Renal pelvis (tissue), 1 donor: ENCODE measurements at regions not wholly inside any gene's neighbourhood (a gene's known extent, or its start where the extent isn't known, plus 50 kb on each side); places are given as distances from the start of the nearest gene placed in this dataset.

Source experiments
- DNase-seq: peaks from one replicate; pipeline ENCODE4 v3.0.0-alpha.2; 2013

GRCh38 chr1:112317611-112318062, 78.4 kb upstream of the CTTNBP2NL start:
- no peak for DNase-seq

DNA sequence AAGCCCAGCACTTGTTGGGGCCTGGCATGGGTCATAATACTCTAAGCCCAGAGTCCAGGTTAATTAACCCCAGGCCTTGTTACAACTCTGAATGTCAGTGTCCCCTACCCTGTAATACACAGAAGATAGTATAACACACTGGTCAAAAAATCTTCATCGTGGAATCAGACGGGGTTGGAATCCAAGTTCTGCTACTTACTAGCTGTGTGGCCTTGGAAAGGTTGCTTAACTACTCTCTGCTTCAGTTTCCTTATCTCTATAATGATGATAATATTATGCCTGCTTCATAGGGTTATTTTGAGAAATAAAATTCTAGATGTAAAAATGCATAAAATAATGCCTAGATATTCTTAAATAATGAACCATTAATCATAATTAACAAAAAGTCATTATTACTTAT, 77.8 kb upstream of the CTTNBP2NL start:
- DNase-seq, result no peak

GRCh38 chr1:112318698-112319370, 77.2 kb upstream of the CTTNBP2NL start:
- DNase-seq, result no peak

GRCh38 chr1:112319371-112320040, 76.5 kb upstream of the CTTNBP2NL start:
- DNase-seq, result no peak

GRCh38 chr1:112320058-112320457, 76.0 kb upstream of the CTTNBP2NL start:
- DNase-seq, result no peak

- no peak for DNase-seq
Measured at GRCh38 chr1:112322018-112322417, 74.0 kb upstream of the CTTNBP2NL start.

DNA sequence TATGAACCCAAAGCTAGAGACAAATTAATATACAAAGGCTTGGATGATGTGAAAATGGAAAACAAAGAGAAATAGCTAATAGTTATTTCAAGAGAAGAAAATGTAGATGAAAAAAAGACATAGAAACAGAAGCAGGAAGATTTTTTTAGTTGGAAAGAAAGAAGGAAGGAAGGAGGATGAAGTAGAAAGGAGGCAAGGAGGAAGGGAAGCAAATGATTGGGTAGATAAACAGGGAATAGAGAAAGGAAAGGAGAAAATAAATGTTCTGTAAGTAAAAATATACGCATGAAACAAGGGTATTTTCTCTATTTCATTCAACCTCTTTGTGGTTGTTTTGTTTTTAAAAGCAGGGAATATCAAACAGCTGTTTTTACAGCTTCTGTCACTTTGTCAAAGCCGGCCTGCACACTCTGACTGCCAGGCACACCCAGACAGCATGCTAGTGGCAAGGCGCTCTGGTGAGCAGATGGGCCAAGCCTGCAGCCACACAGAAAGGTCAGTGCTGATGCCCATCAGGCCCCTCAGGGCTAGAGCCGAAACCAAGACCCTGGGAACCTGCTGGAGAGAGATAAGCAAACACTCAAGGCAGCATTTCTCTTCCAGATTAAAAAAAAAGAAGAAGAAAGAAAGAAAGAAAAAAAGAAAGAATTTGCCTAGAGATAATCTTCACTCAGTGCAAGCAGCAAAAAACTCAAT, 72.9 kb upstream of the CTTNBP2NL start:
- DNase-seq, result no peak

GRCh38 chr1:112325504-112325903, 70.5 kb upstream of the CTTNBP2NL start:
- no peak for DNase-seq

DNA sequence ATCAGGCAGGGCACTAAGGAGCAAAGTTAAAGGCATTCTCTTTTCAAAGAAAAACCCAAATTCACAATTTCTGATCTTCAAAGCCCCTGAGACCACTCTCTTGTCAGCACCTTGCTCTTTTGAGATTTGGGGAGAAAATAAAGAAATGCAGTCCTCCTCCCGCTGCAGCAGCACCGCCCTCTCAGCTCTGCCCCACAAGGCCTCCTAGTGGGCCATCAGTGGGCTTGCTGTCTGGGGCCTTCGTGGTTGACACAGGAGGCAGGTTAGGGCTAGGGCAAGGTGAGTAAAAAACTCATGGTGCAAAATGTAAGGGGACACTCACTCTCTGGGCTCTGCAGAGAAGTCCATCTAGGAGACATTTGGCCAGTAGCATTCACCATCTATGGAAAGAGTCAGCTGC, 67.4 kb upstream of the CTTNBP2NL start:
- DNase-seq, result no peak

DNA sequence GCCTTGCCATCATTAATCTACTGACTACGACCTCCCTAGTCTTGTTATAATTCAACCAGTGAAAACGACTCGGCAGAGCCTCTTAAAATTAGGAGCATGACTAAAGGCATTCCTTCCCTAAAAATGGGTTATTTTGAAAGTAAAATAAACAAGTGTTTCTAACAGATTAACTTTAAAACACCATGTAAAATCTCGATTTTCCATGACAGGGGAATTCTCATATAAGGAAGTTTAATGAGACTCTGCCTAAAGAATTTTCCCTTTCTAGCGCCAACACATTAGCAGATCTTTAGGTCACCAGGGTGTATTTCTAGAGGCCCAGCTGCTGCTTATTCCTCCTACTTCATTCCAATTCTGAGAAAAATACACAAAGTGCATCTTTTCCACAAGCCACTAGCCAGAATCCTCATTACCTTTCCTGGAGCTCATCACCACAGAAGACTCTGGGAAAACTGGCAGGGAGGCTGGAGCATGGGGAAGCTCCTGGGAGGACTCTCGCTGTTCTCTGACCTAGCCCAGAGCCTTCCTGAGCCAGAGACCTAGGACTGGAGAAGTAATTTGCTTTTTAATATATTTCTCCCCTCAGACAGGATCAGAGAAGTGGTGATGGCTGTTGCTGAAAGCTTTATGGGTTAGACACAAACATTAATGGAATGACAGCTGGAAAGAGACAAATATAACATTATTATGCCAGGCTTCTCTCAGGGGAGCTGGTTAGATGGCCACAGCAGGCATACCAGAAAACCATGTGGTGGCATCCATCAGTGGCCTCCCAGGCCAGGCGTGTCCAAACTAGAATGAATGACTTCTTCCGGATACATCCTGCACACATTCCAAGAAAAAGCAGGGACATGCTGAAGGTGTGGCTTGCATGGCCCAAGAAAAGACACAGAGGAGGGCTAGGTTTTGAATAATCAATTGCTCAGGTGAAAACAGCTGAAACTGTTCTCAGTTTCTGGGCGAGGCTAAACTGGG, 63.6 kb upstream of the CTTNBP2NL start:
- DNase-seq, result no peak

- no peak for DNase-seq
Measured at GRCh38 chr1:112335351-112335750, 60.7 kb upstream of the CTTNBP2NL start.

DNA sequence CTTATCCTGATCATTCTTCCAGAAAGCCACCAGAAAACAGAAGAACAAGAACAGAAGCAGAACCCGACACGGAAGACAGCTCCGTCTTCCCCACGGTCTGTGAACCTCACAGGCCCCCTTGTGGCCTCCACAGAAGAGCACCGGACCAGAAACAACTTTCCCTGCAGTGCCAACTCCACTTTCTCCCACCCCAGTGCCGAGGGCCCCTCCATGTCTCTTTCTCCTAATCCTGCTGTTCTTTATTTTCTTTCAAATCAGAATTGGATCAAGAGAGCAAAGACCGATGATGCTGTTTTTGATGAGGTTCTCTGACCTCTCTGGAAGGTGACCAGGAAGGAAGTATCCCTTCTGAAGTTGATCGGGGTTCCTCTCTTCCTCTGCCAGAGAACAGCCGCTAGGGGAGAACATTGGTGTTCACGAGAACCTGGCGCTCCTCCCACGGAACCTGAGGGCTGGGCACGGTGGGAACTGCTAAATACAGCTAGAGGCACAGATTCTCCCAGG, 58.9 kb upstream of the CTTNBP2NL start:
- no peak for DNase-seq

DNA sequence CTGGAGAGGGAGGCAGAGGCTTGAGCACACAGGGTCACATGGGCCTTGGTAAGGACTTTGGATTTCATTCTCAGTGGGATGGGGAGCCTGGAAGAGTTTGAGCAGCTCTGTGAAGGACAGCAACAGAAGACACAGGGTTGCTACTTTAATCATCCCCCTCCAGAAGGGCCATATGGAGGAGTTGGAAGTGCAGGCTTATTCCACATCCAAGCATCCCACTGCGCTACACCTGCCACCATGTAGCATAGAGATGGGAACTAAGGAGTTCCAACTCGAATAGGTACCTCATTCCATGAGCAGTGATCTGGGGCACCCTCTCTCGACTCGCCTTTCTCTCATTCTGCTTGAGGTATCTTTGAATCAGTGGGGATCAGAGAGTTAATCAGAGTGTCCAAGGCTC, 54.0 kb upstream of the CTTNBP2NL start:
- no peak for DNase-seq

DNA sequence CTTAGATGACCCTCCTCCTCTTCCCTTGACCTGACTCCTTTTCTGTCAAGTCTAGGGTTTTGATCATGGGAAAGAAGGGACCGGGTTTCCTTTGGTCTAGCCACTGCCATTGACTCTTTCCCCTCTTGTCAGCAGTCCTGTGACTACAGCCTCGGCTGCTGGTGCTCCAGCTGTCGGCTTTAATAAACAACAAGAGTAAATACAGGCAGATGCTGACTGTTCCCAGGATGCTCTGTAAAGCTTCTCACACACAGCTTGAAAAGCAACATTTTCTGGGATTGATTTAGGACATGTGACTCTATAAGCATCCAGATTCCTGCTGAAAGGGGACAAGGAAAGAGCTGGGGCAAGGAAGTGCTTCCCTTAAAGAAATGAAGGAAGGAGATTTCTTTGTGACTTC, 53.5 kb upstream of the CTTNBP2NL start:
- no peak for DNase-seq

- no peak for DNase-seq
Measured at GRCh38 chr1:112344754-112345423, 51.1 kb upstream of the CTTNBP2NL start.
